Keratinocyte (primary cell): ENCODE measurements at regions not wholly inside any gene's neighbourhood (a gene's known extent, or its start where the extent isn't known, plus 50 kb on each side); places are given as distances from the start of the nearest gene placed in this dataset.

Experiments
- CTCF ChIP-seq, 3 experiments: IDR thresholded peaks in 1 of 3; conservative IDR thresholded peaks in 1 of 3; optimal IDR thresholded peaks in 1 of 3; 2 replicates in 2 of 3; 3 replicates in 1 of 3; pipeline versions ENCODE3 to v1.5.1; 2011; ENCODE audit warnings: low read length in 3 of 3, mild to moderate bottlenecking in 3 of 3, moderate library complexity in 2 of 3, control low read depth in 1 of 3, inconsistent platforms in 1 of 3; ENCODE audit not compliant: insufficient read depth in 2 of 3; ENCODE audit errors: extremely low read depth in 1 of 3
- EZH2 ChIP-seq: IDR thresholded peaks from one replicate; pipeline ENCODE4 v1.6.1; 2012; ENCODE audit warnings: inconsistent platforms, mild to moderate bottlenecking, low read length, moderate library complexity

DNA sequence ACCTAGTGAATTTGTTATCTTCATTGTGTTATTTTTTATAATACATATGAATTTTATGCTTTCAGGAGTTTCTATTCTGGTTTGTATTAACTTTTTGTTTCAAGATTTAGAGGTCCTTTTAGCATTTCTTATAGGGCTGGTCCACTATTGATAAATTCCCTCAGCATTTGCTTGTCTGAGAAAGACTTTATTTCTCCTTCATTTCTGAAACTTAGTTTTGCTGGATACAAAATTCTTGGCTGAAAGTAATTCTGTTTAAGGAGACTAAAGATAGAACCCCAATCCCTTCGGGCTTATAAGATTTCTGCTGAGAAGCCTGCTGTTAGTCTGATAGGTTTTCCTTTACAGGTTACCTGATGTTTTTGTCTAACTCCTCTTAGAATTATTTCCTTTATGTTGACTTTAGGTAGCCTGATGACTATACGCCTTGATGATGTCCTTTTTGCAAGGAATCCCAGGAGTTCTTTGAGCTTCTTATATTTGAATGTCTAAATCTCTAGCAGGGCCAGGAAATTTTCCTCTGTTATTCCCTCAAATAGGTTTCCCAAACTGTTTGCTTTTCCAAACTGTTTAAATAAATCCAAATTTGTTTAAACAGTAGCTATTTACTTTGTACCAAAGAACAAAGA lies 127.1 kb downstream of the CYSLTR2 start:
- no peak for TF ChIP-seq CTCF (optimal IDR thresholded peaks at IDR 0.05 in 1 of 3, IDR thresholded peaks at IDR 0.05 in 1 of 3, conservative IDR thresholded peaks at IDR 0.05 in 1 of 3; ENCODE audit: extremely low read depth in 1 of 3, insufficient read depth in 2 of 3, low read length in 3 of 3)
- TF ChIP-seq EZH2, result no peak
